GM12892 (cell line): ENCODE measurements at regions not wholly inside any gene's neighbourhood (a gene's known extent, or its start where the extent isn't known, plus 50 kb on each side); places are given as distances from the start of the nearest gene placed in this dataset.

ENCODE experiments used
- POLR2A ChIP-seq: IDR thresholded peaks from 2 replicates; pipeline ENCODE4 v1.6.1; 2011; ENCODE audit warnings: low read depth, low read length, control low read depth
- POLR2AphosphoS5 ChIP-seq: IDR thresholded peaks from 2 replicates; pipeline ENCODE4 v1.6.1; 2011; ENCODE audit warnings: low read depth, low read length, control low read depth
- TAF1 ChIP-seq: IDR thresholded peaks from 2 replicates; pipeline ENCODE4 v1.6.1; 2011; ENCODE audit warnings: low read depth, mild to moderate bottlenecking, control low read depth, low read length, borderline replicate concordance

DNA sequence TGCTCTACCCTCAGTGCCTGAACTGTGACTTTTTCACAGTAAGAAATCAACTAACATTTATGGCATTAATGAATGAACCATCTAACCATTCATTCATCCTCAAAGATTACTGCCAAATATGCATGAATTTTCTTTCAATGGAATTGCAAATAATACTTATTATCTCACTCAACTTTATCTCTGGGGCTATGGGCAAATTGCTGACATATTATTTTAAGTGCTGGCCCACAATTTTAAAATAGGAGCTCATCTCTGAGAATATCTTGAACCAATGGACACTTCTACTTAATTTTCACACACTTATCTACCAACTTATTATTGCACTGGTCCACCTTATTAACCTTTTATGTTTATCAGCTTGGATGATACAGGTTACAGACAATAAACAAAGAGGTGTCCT, 182.8 kb downstream of the RBM43 start:
- no peak for TF ChIP-seq POLR2A
- no peak for TF ChIP-seq POLR2AphosphoS5
- no peak for TF ChIP-seq TAF1
